Activated naive CD8-positive, alpha-beta T cell treated with anti-CD3 and anti-CD28 coated beads, Interleukin-2, amount 10 ng/mL, durations not matched to agents 7 days and 5 days (primary cell): ENCODE measurements at regions not wholly inside any gene's neighbourhood (a gene's known extent, or its start where the extent isn't known, plus 50 kb on each side); places are given as distances from the start of the nearest gene placed in this dataset.
"Not testable (repeated sequence)": the region's sequence is repeated elsewhere in the genome, so short reads cannot be mapped to it uniquely, and the experiment has no call there.

Experiments used
- ATAC-seq: fragments of 150-1000 bp; cut with Tn5 transposase; one replicate; pipeline ENCODE4 v1.10.0; 2021; ENCODE audit warnings: low read depth, moderate library complexity
- POLR2A ChIA-PET: fragments of 350-600 bp; sonication (Branson Sonifier 250); formaldehyde crosslinking; loops from one replicate; lab custom pipeline; 2021; ENCODE audit warnings: antibody characterized with exemption; lab: Charles Lee
- DNase-seq: peaks from one replicate; pipeline ENCODE4 v3.0.0; 2021
- H3K27ac Mint-ChIP-seq: one replicate; pipeline ENCODE4 v1.8.0; 2022; ENCODE audit warnings: mild to moderate bottlenecking, mixed read lengths
- H3K27me3 Mint-ChIP-seq: one replicate; pipeline ENCODE4 v1.8.0; 2022; ENCODE audit warnings: mild to moderate bottlenecking, moderate library complexity, mixed read lengths
- H3K36me3 Mint-ChIP-seq: one replicate; pipeline ENCODE4 v1.8.0; 2021; ENCODE audit warnings: mild to moderate bottlenecking, mixed read lengths
- H3K4me1 Mint-ChIP-seq: one replicate; pipeline ENCODE4 v1.8.0; 2021; ENCODE audit warnings: mixed read lengths
- H3K4me3 Mint-ChIP-seq: one replicate; pipeline ENCODE4 v1.8.0; 2022; ENCODE audit warnings: mild to moderate bottlenecking, moderate library complexity, mixed read lengths
- H3K9me3 Mint-ChIP-seq: one replicate; pipeline ENCODE4 v1.8.0; 2021; ENCODE audit warnings: mixed read lengths

DNA sequence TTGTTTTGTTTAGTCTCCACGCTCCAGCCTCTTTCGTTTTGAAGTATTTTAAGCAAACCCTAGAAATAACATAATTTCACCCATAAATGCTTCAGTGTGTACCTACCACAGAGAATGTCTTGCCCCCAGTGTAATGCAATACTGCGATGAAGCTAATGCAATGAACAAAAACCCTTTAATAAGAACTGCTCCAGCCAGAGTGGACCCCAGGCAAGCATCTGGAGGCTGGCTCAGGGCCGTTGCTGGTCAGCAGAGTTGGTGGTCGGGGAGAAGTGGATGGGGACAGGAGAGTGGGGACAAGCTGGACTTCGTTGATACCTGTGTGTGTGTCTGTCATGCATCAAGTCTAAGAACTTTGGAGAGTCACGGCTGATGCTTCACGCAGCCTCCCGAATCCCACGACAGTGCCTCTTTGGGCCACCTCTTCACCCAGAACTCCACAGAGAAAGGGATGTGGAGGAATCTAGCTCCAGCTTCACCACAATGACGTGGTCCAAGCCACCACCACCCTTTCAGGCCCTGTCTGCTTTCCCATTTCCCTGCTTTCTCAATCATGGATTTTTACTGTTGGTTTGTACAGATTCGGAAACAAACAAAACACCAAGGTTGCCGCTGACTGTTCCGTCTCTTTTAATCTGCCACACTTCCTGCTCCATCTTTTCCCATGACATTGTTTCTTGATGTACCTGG lies 108.6 kb upstream of the ERRFI1 start:
- no peak overlapping the region for H3K4me3 Mint-ChIP-seq
- POLR2A ChIA-PET, result no interaction called here
- H3K9me3 Mint-ChIP-seq, result no peaks in the 10 kb centered on the region
- ATAC-seq, result no peak
- peaks cover 2% of the 10 kb centered on the region for H3K4me1 Mint-ChIP-seq
- H3K27me3 Mint-ChIP-seq, result peaks cover 52% of the 10 kb centered on the region
- H3K36me3 Mint-ChIP-seq, result no peaks in the 10 kb centered on the region
- no peak overlapping the region for H3K27ac Mint-ChIP-seq
- DNase-seq, result no peak

DNA sequence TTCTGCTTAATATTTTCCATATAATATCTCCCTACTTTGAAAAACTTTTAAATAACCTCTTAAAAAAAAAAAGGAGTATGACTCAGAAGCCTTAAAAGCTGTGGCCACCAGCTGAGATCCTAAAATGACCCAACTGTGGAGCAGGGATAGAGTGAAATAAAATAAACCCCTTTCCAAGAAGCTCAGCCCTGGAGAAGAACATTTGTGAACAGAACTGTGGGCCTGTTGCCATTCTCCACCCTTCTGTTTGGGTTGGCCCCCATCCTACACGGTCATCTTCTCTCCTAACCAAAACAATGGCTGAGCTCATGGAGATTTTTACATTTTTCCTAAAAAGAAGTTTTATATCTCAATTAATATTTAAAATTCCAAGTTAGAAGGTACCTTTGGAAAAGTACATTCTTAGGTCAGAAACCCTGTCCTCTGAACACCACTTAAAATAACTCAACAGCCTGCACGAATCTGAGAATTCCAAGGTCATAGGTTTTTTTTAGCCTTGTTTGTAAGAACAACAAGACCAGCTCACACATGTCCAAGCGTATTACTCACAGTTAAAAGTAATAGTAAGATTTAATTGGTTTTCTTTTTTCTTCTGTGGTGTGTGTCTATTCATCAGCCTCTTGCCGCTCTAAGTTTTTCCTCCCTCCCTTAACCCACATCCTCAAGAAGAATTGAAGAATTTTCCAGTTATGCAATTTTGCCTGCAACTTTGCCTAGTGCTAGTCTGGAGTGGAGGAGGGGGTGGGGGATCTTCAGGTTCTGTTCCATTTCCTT lies 107.7 kb upstream of the ERRFI1 start:
- Mint-ChIP-seq H3K36me3 (no peaks in the 10 kb centered on the region), H3K27me3 (peaks cover 48% of the 10 kb centered on the region), H3K9me3 (no peaks in the 10 kb centered on the region), H3K4me1 (peaks cover 2% of the 10 kb centered on the region), H3K4me3 (no peak overlapping the region), H3K27ac (no peak overlapping the region)
- DNase-seq, result no peak
- POLR2A ChIA-PET, result interaction anchor here (0.7 kb wide), 1 partner anchor 24 kb away, joined by 3 read pairs; no protein-coding TSS in a partner anchor
- no peak for ATAC-seq

DNA sequence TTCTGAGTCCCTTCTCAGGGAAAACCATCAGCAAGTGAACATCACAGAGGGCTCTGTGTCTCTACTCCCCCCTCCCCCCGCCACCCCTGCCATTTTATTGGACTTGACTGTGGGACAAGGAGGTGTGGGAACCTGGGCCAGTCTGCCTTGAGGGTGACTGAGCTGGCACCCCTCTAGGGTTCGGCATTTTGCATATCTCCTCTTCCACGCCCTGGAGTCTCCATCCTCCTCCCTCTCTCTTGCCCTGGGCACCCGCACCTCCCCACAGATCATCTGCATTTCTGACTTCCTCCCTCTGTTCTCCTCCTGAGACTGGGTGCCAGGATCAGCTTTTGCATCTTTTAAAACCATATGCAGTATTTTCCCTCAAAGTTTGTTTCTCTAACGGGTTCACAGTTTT lies 107.1 kb upstream of the ERRFI1 start:
- H3K4me3 Mint-ChIP-seq, result no peak overlapping the region
- POLR2A ChIA-PET, result interaction anchor here (0.7 kb wide), 1 partner anchor 23 kb away, joined by 3 read pairs; no protein-coding TSS in a partner anchor
- H3K27me3 Mint-ChIP-seq, result peaks cover 42% of the 10 kb centered on the region
- DNase-seq (no peak), ATAC-seq (no peak)
- H3K4me1 Mint-ChIP-seq, result peaks cover 2% of the 10 kb centered on the region
- H3K9me3 Mint-ChIP-seq, result no peaks in the 10 kb centered on the region
- no peak overlapping the region for H3K27ac Mint-ChIP-seq
- no peaks in the 10 kb centered on the region for H3K36me3 Mint-ChIP-seq

DNA sequence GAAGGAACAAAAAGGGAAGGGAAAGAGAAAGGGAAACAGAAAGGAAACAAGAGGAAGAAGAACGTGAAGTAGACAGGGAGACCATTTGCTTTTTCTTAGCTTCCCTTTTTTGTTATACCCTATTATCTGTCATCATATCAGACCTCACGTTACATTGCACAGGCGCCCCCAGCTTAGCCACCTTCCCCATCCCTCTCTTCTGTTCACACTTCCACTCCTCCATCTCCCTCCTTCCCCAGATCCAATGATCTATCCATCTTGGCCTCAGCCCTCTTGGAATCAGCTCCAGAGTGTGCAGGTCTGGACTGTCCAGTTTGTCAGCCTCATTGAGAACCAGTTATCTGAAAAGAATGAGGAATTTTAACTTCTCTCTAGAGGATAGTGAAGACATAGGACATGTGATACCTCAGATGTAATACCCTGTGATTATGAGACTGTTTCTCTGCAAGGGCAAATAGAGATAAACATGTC lies 101.1 kb upstream of the ERRFI1 start:
- H3K27me3 Mint-ChIP-seq, result peaks cover 5% of the 10 kb centered on the region
- DNase-seq (no peak), ATAC-seq (no peak)
- peaks cover 3% of the 10 kb centered on the region for H3K36me3 Mint-ChIP-seq
- POLR2A ChIA-PET, result interaction anchor here (0.5 to 0.7 kb wide), 2 partner anchors 25 to 58 kb away, joined by 3 to 6 read pairs; no protein-coding TSS in a partner anchor
- no peak overlapping the region for H3K27ac Mint-ChIP-seq
- H3K9me3 Mint-ChIP-seq, result peaks cover 9% of the 10 kb centered on the region
- H3K4me1 Mint-ChIP-seq, result peaks cover 2% of the 10 kb centered on the region
- no peak overlapping the region for H3K4me3 Mint-ChIP-seq

DNA sequence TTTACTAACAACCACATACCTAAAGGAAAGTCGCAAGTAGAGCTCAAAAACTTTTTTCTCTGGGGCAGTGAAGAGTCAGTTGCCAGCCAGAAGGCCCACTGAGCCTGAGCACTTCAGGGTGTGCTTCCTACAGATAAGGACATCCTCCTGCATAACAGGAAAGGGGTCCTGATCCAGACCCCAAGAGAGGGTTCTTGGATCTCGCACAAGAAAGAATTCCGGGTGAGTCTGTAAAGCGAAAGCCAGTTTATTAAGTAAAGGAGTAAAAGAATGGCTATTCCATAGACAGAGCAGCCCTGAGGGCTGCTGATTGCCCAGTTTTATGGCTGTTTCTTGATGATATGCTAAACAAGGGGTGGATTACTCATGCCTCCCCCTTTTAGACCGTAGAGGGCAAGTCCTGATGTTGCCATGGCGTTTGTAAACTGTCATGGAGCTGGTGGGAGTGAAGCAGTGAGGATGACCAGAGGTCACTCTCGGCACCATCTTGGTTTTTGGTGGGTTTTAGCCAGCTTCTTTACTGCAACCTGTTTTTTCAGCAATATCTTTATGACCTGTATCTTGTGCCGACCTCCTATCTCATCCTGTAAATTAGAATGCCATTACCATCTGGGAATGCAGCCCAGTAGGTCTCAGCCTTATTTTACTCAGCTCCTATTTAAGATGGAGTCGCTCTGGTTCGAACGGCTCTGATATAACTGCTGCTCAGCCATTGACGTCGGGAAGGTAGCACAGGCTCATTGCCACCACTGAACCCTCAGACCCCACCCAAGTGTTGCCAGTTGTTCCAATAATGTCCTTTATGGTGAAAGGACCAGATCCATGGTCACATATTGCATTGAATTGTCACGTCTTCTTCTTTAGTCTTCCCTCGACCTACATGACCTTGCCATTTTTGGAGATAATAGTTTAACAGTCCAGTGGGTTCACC lies 96.6 kb upstream of the ERRFI1 start:
- peaks cover 8% of the 10 kb centered on the region for H3K9me3 Mint-ChIP-seq
- no peak for DNase-seq
- no peak overlapping the region for H3K4me3 Mint-ChIP-seq
- H3K4me1 Mint-ChIP-seq, result peaks cover 8% of the 10 kb centered on the region
- peaks cover 28% of the 10 kb centered on the region for H3K27me3 Mint-ChIP-seq
- H3K27ac Mint-ChIP-seq, result no peak overlapping the region
- H3K36me3 Mint-ChIP-seq, result peaks cover 3% of the 10 kb centered on the region
- POLR2A ChIA-PET, result interaction anchor here (0.7 kb wide), 1 partner anchor 9 kb away, joined by 3 read pairs; no protein-coding TSS in a partner anchor
- no peak for ATAC-seq

DNA sequence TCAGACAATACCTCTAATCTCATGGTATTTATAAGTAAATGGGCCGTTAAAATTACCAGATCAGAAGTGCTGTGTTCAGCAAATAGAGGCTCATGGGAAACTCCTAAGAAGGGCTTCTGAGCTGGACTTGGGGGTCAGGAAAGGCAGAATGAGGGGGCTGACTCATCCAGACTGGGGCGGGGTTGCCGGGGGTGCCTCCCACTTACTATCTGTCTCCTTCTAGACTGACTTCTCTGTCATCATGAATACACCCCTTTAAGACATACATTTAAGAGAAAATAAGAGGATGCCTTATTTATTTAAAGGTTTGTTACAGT lies 96.0 kb upstream of the ERRFI1 start:
- Mint-ChIP-seq H3K27me3 (peaks cover 28% of the 10 kb centered on the region), H3K27ac (no peak overlapping the region), H3K4me3 (no peak overlapping the region), H3K9me3 (peaks cover 8% of the 10 kb centered on the region), H3K4me1 (peaks cover 5% of the 10 kb centered on the region), H3K36me3 (peaks cover 3% of the 10 kb centered on the region)
- POLR2A ChIA-PET, result no interaction called here
- DNase-seq, result no peak
- no peak for ATAC-seq

DNA sequence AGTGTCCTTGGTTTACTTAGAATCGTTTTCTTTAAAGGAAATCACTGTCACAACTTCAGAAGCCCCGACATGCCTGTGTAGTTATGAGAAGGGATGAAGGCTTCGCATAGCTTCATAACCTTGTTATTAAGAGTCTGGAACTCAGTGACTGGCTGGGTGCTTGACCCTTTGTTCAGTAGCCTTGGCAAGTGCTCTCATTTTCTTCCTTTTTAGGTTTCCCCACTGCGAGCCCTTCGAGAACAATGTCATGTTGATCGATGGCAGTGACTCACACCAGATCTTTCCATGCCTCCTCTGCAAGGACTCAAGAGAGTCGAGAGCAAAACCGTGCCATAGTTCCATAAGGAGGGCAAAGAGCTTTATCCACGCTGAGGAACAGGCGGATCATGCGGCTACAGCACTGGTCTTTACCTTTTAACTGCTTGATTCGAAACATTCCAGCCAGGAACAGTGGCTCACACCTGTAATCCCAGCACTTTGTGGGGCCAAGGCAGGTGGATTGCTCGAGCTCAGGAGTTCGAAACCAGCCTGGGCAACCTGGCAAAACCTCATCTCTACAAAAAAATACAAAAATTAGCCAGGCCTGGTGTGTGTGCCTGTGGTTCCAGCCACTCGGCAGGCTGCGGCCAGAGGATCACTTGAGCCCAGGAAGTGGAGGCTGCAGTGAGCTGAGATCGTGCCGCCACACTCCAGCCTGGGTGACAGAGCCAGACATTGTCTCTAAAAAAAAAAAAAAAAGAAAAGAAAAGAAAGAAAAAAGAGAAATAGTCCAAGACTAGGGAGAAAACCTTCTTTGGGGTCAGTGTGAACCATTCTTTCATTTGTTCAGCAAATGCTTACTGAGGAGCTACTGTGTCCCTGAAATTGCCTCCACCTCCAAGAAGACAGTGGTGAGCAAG lies 95.4 kb upstream of the ERRFI1 start:
- H3K36me3 Mint-ChIP-seq, result peaks cover 3% of the 10 kb centered on the region
- POLR2A ChIA-PET, result no interaction called here
- peak overlapping the region; percentile 44 for H3K4me3 Mint-ChIP-seq
- peaks cover 5% of the 10 kb centered on the region for H3K4me1 Mint-ChIP-seq
- no peak for ATAC-seq
- H3K9me3 Mint-ChIP-seq, result peaks cover 8% of the 10 kb centered on the region
- no peak for DNase-seq
- H3K27me3 Mint-ChIP-seq, result peaks cover 28% of the 10 kb centered on the region
- no peak overlapping the region for H3K27ac Mint-ChIP-seq

DNA sequence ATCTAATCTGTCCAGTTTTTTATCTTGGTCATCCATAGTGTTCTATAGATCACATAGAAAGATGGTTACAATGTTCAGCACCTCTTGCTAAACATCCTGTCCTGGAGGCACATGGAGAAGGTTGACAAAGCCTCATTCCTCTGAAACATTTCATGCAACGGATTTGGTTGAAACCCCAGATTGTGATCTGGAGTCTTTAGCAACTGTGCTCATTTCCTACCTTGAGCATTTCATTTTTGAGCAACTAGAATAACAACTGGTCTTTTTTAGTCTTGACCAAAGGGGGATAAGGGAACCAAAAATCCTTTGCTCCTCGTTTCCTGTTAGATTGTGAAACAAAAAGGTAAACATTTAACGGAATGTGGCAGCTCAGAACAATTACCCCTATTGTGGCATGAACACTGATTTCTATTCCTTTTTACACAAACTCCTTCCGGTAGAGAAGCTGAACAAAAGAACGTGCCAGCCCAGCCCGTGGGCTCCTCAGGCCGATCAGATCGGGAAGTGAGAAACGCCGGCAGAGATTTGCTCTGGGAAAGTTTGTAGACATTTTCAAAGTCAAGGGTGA lies 94.7 kb upstream of the ERRFI1 start:
- no peak for ATAC-seq
- H3K9me3 Mint-ChIP-seq, result peaks cover 8% of the 10 kb centered on the region
- DNase-seq, result no peak
- peaks cover 5% of the 10 kb centered on the region for H3K4me1 Mint-ChIP-seq
- H3K36me3 Mint-ChIP-seq, result peaks cover 2% of the 10 kb centered on the region
- POLR2A ChIA-PET, result no interaction called here
- no peak overlapping the region for H3K27ac Mint-ChIP-seq
- H3K27me3 Mint-ChIP-seq, result peaks cover 28% of the 10 kb centered on the region
- H3K4me3 Mint-ChIP-seq, result peak overlapping the region; percentile 44

DNA sequence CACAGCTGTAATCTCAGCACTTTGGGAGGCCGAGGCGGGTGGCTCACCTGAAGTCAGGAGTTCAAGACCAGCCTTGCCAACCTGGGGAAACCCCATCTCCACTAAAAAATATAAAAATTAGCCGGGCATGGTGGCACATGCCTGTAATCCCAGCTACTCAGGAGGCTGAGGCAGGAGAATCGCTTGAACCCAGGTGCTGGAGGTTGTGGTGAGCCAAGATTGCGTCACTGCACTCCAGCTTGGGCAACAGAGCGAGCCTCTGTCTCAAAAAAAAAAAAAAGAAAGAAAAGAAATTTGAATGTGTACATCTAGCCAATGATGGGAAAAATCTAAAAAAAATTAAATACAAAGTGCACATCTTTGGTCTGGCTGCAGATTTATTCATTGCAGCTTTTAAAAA lies 92.6 kb upstream of the ERRFI1 start:
- H3K4me1 Mint-ChIP-seq, DNase-seq, H3K27ac Mint-ChIP-seq, H3K9me3 Mint-ChIP-seq, POLR2A ChIA-PET, ATAC-seq, H3K4me3 Mint-ChIP-seq, H3K36me3 Mint-ChIP-seq: not testable (repeated sequence)
- peaks cover 28% of the 10 kb centered on the region for H3K27me3 Mint-ChIP-seq

DNA sequence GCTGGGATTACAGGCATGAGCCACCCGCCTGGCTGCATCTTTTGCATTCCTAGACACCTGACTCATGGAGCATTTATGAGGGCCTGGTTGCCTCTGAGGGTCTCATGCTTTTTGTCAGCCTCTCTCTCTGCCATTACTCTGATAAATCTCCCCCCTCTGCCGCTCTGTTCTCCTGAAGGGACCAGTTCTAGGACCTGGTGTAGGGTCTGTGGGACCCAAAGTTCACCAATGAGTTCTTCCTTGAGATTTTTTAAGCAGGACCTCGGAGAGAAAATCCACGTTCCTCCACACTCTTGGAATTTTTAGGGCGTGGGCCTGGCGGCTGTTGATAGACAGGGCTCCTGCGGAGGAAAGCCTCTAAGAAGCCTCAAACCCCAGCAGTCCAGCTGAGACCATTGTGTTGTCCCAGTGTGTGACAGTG lies 91.9 kb upstream of the ERRFI1 start:
- Mint-ChIP-seq H3K36me3 (no peaks in the 10 kb centered on the region), H3K4me3 (no peak overlapping the region), H3K4me1 (peaks cover 5% of the 10 kb centered on the region), H3K9me3 (no peaks in the 10 kb centered on the region), H3K27me3 (peaks cover 24% of the 10 kb centered on the region), H3K27ac (no peak overlapping the region)
- ATAC-seq, result no peak
- POLR2A ChIA-PET, result no interaction called here
- DNase-seq, result no peak

DNA sequence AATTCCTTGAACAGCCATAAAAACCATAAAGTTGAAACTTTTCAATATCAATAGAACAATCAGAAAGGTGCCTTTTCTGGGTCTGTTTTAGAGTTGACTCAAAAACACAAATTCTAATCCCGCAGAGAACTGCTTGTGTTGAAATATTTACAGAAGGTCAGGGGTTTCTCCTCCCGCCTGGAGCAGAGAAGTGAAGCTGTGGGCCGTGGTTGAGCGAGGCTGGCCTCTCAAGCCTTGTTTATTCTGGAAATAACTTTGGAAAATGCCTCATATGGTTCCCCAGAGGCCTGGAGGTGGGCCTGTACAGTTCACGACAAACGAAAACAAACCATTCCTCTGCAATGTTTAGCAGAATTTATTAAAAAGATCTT lies 90.8 kb upstream of the ERRFI1 start:
- Mint-ChIP-seq H3K4me3 (no peak overlapping the region), H3K4me1 (peaks cover 5% of the 10 kb centered on the region), H3K36me3 (no peaks in the 10 kb centered on the region), H3K9me3 (no peaks in the 10 kb centered on the region), H3K27me3 (peaks cover 20% of the 10 kb centered on the region), H3K27ac (no peak overlapping the region)
- DNase-seq (no peak), ATAC-seq (no peak)
- POLR2A ChIA-PET, result no interaction called here

DNA sequence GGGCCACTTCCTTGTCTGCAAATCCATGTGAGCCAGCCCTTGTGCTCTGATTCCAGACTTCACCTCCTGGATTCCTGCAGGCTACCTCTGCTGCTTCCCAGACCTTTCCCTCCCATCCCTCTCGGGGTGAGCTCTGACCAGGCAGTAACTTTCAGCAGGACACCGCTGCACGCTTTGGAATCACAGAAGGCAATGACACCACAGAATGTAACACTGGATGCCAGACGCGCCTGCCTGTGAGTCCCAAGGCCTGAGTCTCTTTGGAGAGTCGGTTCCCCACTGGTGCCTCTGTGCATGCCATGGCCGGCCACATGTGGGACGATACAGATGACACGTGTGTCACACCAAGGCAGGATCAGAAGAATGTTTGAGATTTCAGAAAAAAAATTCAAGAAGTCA lies 89.7 kb upstream of the ERRFI1 start:
- Mint-ChIP-seq H3K27me3 (peaks cover 11% of the 10 kb centered on the region), H3K27ac (no peak overlapping the region), H3K4me3 (no peak overlapping the region), H3K4me1 (peaks cover 3% of the 10 kb centered on the region), H3K36me3 (no peaks in the 10 kb centered on the region), H3K9me3 (no peaks in the 10 kb centered on the region)
- ATAC-seq (no peak), DNase-seq (no peak)
- POLR2A ChIA-PET, result no interaction called here
